OCI-LY3 (cell line): ENCODE measurements at regions not wholly inside any gene's neighbourhood (a gene's known extent, or its start where the extent isn't known, plus 50 kb on each side); places are given as distances from the start of the nearest gene placed in this dataset.

Experiments used
- H2AFZ ChIP-seq: fragments of 200-600, 300-600 bp; shearing (Covaris generic); 2 replicates; pipeline ENCODE4 v1.6.0; 2014; ENCODE audit warnings: antibody characterized with exemption, low read depth, low read length
- H3K27ac ChIP-seq: fragments of 200-600, 300-600 bp; sonication (generic); 2 replicates; pipeline ENCODE4 v1.5.1; 2014; ENCODE audit warnings: mild to moderate bottlenecking, low read length, moderate library complexity, mixed read lengths
- H3K27me3 ChIP-seq: fragments of 200-600, 300-600 bp; sonication (generic); 2 replicates; pipeline ENCODE4 v1.6.1; 2014; ENCODE audit warnings: low read depth, low read length, mixed read lengths
- H3K36me3 ChIP-seq: fragments of 200-600, 300-600 bp; sonication (generic); replicated peaks from 2 replicates; pipeline ENCODE3; 2014; ENCODE audit warnings: low read depth, low read length, mixed read lengths
- H3K4me1 ChIP-seq: fragments of 300-600, 200-600 bp; sonication (generic); 2 replicates; pipeline ENCODE4 v1.6.1; 2014; ENCODE audit warnings: low read length, mixed read lengths
- H3K4me2 ChIP-seq: fragments of 200-600, 300-600 bp; sonication (generic); 2 replicates; pipeline ENCODE4 v1.6.1; 2014; ENCODE audit warnings: low read length, mixed read lengths
- H3K4me3 ChIP-seq: fragments of 300-600, 200-600 bp; sonication (generic); 2 replicates; pipeline ENCODE4 v1.5.1; 2014; ENCODE audit warnings: antibody characterized with exemption, mild to moderate bottlenecking, low read length, moderate library complexity
- H3K79me2 ChIP-seq: fragments of 300-600, 200-600 bp; shearing (Covaris generic); 2 replicates; pipeline ENCODE4 v1.6.1; 2014; ENCODE audit warnings: mild to moderate bottlenecking, low read length, mixed read lengths
- H3K9ac ChIP-seq: fragments of 300-600, 200-600 bp; shearing (Covaris generic); 2 replicates; pipeline ENCODE4 v1.6.0; 2014; ENCODE audit warnings: mild to moderate bottlenecking, low read length, moderate library complexity
- H3K9me3 ChIP-seq: fragments of 200-600, 300-600 bp; shearing (Covaris generic); 2 replicates; pipeline ENCODE4 v1.6.1; 2014; ENCODE audit warnings: low read length, mixed read lengths; ENCODE audit not compliant: insufficient read depth
- H4K20me1 ChIP-seq: fragments of 200-600, 300-600 bp; sonication (generic); 2 replicates; pipeline ENCODE4 v1.6.1; 2016; ENCODE audit warnings: low read length, mixed read lengths; ENCODE audit not compliant: insufficient read depth
- CTCF ChIP-seq: fragments of 200-600, 300-600 bp; sonication (generic); IDR thresholded peaks from 2 replicates; pipeline ENCODE4 v1.5.1; 2014; ENCODE audit warnings: antibody characterized with exemption, low read length, low read depth
- EZH2phosphoT487 ChIP-seq: fragments of 200-600 bp; shearing (Covaris generic); IDR thresholded peaks from 2 replicates; pipeline ENCODE4 v1.6.1; 2018; ENCODE audit warnings: antibody characterized with exemption, mixed run types, low read depth

GRCh38 chr14:44418856-44419255 lies 88.2 kb downstream of the FSCB start:
- Histone ChIP-seq H2AFZ (no peak overlapping the region), H3K4me1 (no peaks in the 10 kb centered on the region), H3K4me3 (no peak overlapping the region), H3K4me2 (no peak overlapping the region), H3K9ac (no peak overlapping the region), H3K27ac (no peak overlapping the region), H3K36me3 (no peaks in the 10 kb centered on the region), H3K9me3 (no peaks in the 10 kb centered on the region), H3K27me3 (no peaks in the 10 kb centered on the region), H3K79me2 (no peaks in the 10 kb centered on the region), H4K20me1 (no peaks in the 10 kb centered on the region)
- no peak for TF ChIP-seq CTCF
- no peak for TF ChIP-seq EZH2phosphoT487

GRCh38 chr14:44417809-44418208 lies 89.3 kb downstream of the FSCB start:
- no peak for TF ChIP-seq CTCF
- TF ChIP-seq EZH2phosphoT487, result no peak
- Histone ChIP-seq H2AFZ (no peak overlapping the region), H4K20me1 (no peaks in the 10 kb centered on the region), H3K4me3 (no peak overlapping the region), H3K4me1 (no peaks in the 10 kb centered on the region), H3K27ac (no peak overlapping the region), H3K4me2 (no peak overlapping the region), H3K9ac (no peak overlapping the region), H3K9me3 (no peaks in the 10 kb centered on the region), H3K79me2 (no peaks in the 10 kb centered on the region), H3K36me3 (no peaks in the 10 kb centered on the region), H3K27me3 (no peaks in the 10 kb centered on the region)

GRCh38 chr14:44414646-44415045 lies 92.4 kb downstream of the FSCB start:
- Histone ChIP-seq H3K9ac (no peak overlapping the region), H3K36me3 (no peaks in the 10 kb centered on the region), H4K20me1 (no peaks in the 10 kb centered on the region)

GRCh38 chr14:44412858-44413569 lies 94.1 kb downstream of the FSCB start:
- no peak overlapping the region for H3K4me3 ChIP-seq
- H3K9ac ChIP-seq, result no peak overlapping the region
- H3K79me2 ChIP-seq, result no peaks in the 10 kb centered on the region
- H4K20me1 ChIP-seq, result no peaks in the 10 kb centered on the region
- no peak overlapping the region for H3K4me2 ChIP-seq
- no peak for TF ChIP-seq CTCF
- TF ChIP-seq EZH2phosphoT487, result no peak
- no peaks in the 10 kb centered on the region for H3K27me3 ChIP-seq
- no peaks in the 10 kb centered on the region for H3K4me1 ChIP-seq
- no peak overlapping the region for H3K27ac ChIP-seq
- no peaks in the 10 kb centered on the region for H3K36me3 ChIP-seq
- H2AFZ ChIP-seq, result no peak overlapping the region
- no peaks in the 10 kb centered on the region for H3K9me3 ChIP-seq

More at GRCh38 chr14:44414646-44415045, 92.4 kb downstream of the FSCB start:
- no peaks in the 10 kb centered on the region for H3K9me3 ChIP-seq
- TF ChIP-seq EZH2phosphoT487 (no peak), CTCF (no peak)
- H3K4me1 ChIP-seq, result no peaks in the 10 kb centered on the region
- no peak overlapping the region for H3K27ac ChIP-seq
- H2AFZ ChIP-seq, result no peak overlapping the region
- no peak overlapping the region for H3K4me3 ChIP-seq
- H3K79me2 ChIP-seq, result no peaks in the 10 kb centered on the region
- H3K27me3 ChIP-seq, result no peaks in the 10 kb centered on the region
- H3K4me2 ChIP-seq, result no peak overlapping the region
